T-helper 1 cell (primary cell): ENCODE measurements at regions not wholly inside any gene's neighbourhood (a gene's known extent, or its start where the extent isn't known, plus 50 kb on each side); places are given as distances from the start of the nearest gene placed in this dataset.
"Not testable (repeated sequence)": the region's sequence is repeated elsewhere in the genome, so short reads cannot be mapped to it uniquely, and the experiment has no call there.

Experiments
- DNase-seq, 5 donors: peaks; one replicate each; pipeline ENCODE4 v3.0.0-alpha.2; 2012 to 2020

GRCh38 chr19:28333909-28334308 is 879.0 kb downstream of the UQCRFS1 start:
- no peak for DNase-seq

GRCh38 chr19:28332886-28333285 is 880.1 kb downstream of the UQCRFS1 start:
- DNase-seq = no peak

DNA sequence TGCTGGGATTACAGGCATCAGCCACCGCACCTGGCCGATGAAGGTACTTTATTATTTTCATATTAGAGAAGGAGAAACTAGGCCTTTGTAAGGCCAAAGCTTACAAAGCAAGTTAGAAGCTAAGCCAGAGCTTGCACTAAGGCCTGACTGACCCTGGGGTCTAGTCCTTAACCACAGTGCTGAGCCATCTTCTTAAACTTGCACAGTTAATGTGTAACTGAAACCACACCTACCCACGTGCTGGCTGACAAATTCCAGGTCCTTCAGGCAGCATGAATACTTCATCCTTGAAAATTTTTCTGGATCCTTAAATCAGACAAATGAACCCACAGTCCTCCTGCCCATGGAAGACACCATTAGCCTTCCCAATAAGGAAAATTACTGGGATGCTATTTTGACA is 880.6 kb downstream of the UQCRFS1 start:
- DNase-seq = no peak

DNA sequence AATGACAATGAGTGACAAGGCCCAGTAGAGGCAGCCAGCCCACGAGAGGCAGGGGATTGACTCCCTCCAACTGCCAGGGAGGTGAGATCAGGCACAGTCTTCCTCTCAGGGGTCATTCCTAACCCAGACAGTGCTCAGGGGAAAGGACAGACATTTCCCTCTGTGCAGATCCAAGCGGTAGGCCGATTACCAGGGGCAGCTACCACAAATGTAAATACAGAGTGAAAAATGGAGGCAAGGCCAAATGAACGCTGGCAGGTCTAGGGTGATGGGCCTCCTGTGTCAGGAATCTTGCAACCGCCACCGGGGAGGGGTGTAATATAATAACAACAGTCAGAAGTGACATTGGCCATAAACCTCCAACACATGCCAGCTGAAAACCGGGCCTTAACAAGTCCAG is 881.4 kb downstream of the UQCRFS1 start:
- no peak for DNase-seq

GRCh38 chr19:28330831-28331230 is 882.1 kb downstream of the UQCRFS1 start:
- DNase-seq = no peak

DNA sequence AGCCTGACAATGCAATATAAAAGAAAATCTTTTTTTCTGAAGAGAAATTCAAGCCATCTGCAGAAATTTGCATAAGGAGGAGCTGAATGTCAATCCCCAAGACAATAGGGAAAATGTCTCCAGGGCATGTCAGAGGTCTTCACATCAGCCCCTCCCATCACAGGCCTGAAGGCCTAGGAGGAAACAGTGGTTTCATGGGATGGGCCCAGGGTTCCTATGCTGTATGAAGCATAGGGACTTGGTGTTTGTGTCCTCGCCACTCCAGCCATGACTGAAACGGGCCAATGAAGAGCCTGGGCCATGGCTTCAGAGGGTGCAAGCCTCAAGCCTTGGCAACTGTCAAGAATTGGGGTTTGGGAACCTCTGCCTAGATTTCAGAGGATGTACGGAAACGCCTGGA is 883.5 kb downstream of the UQCRFS1 start:
- DNase-seq = no peak

DNA sequence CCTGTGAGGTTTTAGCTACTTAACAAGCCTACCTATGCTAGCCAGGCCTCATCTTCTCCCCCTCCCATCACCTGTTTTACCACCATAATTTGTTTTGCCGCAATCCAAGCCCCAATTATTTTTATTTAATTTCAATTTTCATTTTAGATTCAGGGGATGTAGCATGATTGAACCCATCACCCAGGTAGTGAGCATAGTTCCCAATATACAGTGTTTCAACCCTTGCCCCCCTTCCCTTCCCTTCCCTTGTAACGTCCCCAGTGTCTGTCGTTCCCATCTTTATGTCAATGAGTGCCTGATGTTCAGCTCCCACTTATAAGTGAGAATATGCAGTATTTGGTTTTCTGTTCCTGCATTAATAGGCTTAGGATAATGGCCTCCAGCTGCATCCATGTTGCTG is 885.0 kb downstream of the UQCRFS1 start:
- no peak for DNase-seq

- no peak for DNase-seq
Observed at GRCh38 chr19:28326746-28327145, 886.2 kb downstream of the UQCRFS1 start.

GRCh38 chr19:28324275-28325060 is 888.5 kb downstream of the UQCRFS1 start:
- no peak for DNase-seq

DNA sequence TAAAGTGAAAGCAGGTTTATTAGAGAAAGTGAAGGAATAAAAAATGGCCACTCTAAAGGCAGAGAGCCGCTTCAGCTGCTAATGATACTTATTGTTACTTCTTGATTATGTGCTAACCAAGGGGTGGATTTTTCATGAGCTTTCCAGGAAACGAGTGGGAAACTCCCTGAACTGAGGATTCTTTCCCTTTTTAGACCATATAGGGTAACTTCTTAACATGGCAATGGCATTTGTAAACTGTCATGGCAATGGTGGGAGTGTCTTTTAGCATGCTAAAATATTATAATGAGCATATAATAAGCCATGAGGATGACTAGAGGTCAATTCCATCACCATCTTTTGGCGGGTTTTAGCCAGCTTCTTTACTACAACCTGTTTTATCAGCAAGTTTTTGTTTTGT is 890.0 kb downstream of the UQCRFS1 start:
- no peak for DNase-seq

DNA sequence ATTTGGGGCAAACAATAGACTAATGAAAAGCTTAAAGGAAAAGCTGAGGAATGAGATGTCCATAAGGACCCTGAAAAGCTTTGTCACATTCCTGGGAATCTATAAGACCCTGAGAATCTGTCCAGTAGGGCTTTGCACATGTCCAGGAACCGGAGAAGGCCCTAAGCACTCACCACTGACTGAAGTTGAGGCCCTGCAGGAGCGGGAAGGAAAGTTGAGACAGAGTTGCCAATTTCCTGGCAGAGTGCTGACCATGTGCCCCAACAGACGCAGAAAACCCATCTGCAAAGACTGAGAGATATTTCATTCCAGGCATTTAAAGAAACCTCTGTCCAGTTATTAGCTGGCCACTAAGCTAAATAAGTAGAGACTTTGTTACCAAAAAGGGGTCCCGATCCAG is 890.5 kb downstream of the UQCRFS1 start:
- no peak for DNase-seq

- no peak for DNase-seq
Observed at GRCh38 chr19:28319918-28320317, 893.0 kb downstream of the UQCRFS1 start.

DNA sequence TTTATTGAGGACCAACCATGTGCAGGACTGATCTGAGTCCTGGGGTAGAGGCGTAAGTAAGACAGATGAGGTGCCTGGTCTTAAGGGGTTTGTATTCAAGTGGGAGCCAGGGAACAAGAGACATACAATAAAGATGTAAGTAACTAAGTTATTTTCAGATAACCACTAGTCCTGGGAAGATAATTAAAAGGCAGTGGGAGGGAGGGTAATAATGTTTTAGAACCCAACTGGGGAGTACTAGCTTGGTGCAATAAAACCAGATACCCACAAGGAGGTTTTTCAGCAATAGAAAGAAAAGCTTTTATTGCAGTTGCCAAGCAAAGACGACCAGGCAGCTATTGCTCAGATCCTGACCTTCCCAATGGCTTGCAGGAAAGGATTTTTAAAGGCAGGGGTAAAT is 893.7 kb downstream of the UQCRFS1 start:
- DNase-seq = no peak

DNA sequence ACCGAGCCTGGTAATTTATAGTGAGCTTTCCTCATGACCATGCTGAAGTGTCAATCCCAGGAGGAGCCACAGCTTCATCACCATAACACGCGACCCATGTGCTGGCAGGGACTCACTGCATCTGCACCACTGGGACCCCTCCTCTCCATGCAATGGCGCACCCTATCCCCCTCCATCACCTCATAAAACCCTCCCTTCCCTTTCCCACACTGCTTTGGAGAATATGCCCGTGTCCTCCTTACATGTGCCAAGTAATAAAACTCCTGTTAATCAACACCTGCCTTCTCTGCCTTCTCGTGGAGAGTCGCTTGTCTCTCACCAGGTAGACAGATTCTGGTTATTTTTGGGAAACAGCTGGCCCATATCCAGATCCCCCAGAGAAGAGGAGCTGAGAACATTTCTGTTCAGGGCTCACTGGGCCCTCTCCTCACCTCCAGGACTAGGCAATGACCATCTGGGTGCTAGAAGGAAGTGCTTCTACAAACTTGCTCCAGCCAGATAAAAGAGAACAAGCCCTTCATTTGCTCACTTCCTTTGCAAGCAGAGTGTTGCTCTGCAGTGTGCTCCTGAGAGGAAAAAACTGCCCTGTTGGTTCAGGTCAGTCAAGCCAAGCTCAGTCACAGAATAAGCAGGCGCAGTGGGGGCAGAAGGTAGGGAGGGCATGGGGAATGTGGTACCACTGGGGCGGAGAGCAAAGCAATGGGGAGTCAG is 894.3 kb downstream of the UQCRFS1 start:
- DNase-seq = no peak

DNA sequence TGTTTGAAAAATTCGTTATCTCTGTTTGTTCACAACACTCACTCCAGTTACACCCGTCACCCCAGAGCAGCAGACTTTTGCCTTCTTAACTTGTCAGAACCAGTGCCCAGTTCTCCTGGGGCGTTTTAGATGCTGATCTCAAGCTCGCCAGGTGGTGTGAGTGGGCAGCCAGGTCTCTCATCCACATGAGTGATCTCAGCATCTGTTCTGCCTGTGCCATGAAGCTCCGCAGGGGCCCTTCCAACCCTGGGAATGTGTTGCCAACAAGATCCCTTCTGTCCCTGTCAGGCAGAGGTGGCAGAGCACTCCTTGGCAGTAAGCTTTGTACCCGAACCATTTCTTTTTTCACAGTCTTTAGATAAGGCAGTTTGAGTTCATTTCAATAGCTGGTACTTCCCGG is 896.5 kb downstream of the UQCRFS1 start:
- DNase-seq = no peak

DNA sequence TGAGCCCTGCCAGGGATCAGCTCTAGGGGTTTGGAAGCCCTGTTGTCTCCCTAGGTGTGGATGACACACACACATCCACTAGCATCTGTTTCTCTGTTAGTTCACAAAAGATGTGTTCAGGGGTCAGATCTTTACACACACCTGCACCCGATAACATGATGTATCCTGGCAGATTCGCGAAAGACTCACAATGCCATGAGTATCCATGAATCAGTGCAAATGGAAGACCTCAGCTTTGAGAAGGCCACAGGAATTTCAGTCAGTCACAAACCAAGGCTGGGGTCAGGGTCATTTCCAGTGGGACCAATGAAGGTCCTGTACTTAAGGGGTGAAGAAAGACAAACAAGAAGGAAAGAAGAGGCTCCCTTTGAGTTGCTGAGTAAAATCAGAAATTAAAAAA is 898.2 kb downstream of the UQCRFS1 start:
- DNase-seq = no peak

- DNase-seq = no peak
Observed at GRCh38 chr19:28314287-28314686, 898.7 kb downstream of the UQCRFS1 start.

DNA sequence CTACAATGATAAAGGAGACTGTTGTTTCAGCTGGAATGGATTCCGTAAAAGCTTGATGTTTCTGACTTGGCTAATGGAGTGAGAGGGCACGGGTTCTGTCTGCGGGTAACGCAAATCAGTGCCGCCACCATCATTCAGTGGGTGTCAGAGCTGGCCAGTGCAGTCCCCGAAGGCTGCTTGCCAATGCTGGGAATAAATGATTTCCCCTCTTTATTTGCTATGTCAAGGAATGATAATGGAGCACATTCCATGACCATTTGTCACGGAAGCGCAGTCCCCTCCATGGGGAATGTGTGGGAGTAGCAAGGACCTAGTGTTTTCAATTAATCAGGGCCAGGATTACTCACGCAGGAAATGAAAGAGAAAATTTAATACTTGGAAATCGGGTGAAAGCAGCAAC is 899.3 kb downstream of the UQCRFS1 start:
- DNase-seq = no peak

- no peak for DNase-seq
Observed at GRCh38 chr19:28312269-28312668, 900.7 kb downstream of the UQCRFS1 start.

- DNase-seq = not testable (repeated sequence)
Observed at GRCh38 chr19:28310829-28311228, 902.1 kb downstream of the UQCRFS1 start.

DNA sequence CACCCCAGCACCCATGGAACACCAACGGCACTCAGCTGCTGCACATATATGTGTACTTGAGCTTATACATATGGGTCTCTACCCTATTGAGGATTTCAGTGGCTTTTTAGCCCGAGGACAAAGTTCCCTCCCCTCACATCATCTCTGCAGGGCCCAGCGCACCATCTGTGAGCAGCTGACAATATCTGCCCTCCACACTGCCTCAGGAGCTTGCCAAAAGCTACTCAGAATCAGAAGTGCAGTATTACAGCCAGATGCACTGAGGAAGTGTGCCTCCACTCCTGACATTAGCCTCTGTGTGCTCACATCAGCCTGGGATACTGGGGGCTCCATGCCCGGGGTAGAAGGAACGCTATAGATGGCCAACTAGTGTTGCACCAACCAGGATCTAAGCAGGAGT is 903.9 kb downstream of the UQCRFS1 start:
- DNase-seq = no peak

DNA sequence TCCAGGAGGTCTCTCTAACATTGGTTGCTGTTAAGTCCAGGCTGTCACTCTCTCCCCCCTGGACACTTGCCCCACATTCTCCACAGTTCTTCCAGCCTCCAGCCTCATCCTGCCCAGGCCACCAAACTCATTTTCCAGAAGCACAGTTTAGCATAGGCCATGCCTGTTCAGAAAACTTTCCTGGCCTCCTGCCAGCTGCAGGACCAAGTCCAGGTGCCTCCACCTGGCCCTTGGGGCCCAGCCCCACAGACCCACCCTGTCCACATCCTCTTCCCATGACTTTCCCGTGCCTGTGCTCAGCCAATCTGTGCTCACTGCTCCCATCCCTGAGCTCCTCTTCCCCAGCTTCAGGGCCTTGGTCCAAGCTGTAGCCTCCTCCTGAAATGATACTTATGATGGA is 905.0 kb downstream of the UQCRFS1 start:
- DNase-seq = no peak

DNA sequence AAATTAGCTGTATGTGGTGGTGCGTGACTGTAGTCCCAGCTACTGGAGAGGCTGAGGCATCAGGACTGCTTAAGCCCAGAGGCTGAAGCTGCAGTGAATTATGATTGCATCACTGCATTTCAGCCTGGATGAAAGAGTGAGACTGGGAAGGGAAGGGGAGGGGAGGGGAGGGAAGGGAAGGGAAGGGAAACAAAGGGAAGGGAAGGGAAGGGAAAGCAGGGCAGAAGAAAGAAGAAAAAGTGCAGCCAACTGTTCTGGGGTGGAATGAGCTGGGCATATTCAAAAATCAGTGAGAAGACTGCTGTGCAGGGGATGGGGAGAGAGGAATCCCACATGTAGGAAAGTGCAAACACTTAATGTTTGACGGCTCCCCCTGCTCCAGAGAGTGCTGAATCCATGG is 905.5 kb downstream of the UQCRFS1 start:
- no peak for DNase-seq

DNA sequence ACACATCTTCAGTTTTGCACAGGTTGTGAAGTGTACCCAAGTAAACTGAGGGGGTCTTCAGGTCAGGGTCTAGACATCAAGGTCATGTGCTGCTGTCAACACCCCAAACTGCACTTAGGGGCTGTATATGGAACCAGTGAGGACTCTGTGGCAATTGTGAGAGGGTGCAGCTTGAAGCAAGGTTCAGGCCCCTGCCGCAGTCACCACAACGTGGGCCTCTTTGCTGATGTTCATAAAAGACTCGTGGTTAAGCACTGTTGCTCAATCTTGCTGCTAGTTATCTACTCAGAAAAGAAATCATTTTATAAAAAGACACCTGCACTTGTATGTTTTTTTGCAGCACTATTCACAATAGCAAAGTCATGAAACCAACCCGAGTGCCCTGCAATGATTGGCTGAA is 907.4 kb downstream of the UQCRFS1 start:
- no peak for DNase-seq

DNA sequence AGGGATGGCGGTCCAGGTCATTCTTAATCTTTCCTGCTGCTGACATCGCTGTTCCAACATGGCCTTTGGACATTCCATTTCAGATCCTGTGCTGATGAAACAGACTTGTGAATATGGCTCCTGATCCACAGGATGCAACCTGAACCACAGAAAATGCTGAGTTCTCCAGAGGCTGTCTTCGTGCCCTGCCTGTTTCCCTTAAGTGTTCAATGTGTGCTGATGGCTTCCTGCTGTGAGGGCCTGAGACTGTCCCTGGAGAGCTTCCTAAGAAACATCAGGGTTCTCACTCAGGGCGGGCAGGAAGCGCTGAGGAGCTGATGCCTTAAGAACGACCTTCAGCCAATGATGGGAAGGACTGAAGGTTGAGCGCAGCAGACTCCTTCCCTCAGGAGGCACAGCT is 909.4 kb downstream of the UQCRFS1 start:
- DNase-seq = no peak
